ENCODE measurements at regions not wholly inside any gene's neighbourhood (a gene's known extent, or its start where the extent isn't known, plus 50 kb on each side); places are given as distances from the start of the nearest gene placed in this dataset.

DNA sequence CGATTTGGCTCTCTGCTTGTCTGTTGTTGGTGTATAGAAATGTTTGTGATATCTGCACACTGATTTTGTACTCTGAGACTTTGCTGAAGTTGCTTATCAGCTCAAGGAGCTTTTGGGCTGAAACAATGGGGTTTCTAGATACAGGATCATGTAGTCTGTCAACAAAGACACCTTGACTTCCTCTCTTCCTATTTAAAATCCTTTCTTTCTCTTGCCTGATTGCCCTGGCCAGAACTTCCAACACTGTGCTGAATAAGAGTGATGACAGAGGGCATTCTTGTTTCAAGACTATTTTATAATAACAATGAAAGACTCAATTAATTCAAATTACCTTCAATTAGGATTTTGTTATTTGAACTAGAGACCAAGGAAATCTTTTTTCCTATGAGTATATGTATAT, 692.5 kb downstream of the PRR16 start:
- no peak overlapping the region for H3K27ac ChIP-seq
- TF ChIP-seq ZFX (IDR thresholded peaks at IDR 0.05) = no peak
- TF ChIP-seq CTCF (conservative IDR thresholded peaks at IDR 0.05) = no peak

- H3K27ac ChIP-seq = no peak overlapping the region
- no peak for TF ChIP-seq ZFX (IDR thresholded peaks at IDR 0.05)
- TF ChIP-seq CTCF (conservative IDR thresholded peaks at IDR 0.05) = no peak
These were observed 693.2 kb upstream of the FTMT start for GRCh38 chr5:121158451-121158850.

DNA sequence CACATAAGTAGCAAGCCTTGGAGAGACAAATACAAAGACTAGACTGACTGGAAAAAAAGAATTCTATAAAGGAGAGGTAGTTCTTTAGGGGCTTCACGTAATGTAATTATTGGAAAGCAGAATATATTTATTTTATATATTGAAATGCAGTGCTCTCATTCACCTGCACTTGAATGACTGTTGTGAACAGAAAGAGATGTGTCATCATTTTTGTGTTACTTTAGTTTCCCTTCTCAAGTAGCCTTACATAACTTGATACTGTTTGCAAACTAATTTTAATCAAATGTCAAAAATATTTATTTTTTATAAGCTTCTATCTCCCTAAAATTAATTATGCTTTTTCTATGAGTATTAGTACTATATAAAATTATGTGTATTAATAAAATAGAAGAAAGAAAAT, 691.1 kb upstream of the FTMT start:
- no peak overlapping the region for H3K27ac ChIP-seq
- no peak for TF ChIP-seq CTCF (conservative IDR thresholded peaks at IDR 0.05)
- TF ChIP-seq ZFX (IDR thresholded peaks at IDR 0.05) = no peak

DNA sequence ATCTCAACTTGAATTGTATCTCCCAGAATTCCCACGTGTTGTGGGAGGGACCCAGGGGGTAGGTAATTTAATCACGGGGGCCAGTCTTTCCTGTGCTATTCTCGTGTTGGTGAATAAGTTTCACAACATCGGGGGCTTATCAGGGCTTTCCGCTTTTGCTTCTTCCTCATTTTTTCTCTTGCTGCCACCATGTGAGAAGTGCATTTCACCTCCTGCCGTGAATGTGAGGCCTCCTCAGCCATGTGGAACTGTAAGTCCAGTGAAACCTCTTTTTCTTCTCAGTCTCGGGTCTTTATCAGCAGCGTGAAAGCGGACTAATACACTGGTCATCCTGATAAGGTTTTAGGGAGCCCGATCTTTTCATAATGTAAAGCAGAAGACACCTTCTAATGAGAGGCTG, 687.0 kb upstream of the FTMT start:
- no peak for TF ChIP-seq ZFX (IDR thresholded peaks at IDR 0.05)
- TF ChIP-seq CTCF (conservative IDR thresholded peaks at IDR 0.05) = no peak
- H3K27ac ChIP-seq = no peak overlapping the region

- no peak for TF ChIP-seq CTCF (conservative IDR thresholded peaks at IDR 0.05)
- no peak for TF ChIP-seq ZFX (IDR thresholded peaks at IDR 0.05)
- H3K27ac ChIP-seq = no peak overlapping the region
These were observed 680.3 kb upstream of the FTMT start for GRCh38 chr5:121171361-121171760.

- TF ChIP-seq CTCF (conservative IDR thresholded peaks at IDR 0.05) (no peak), ZFX (IDR thresholded peaks at IDR 0.05) (no peak)
- no peak overlapping the region for H3K27ac ChIP-seq
These were observed 679.8 kb upstream of the FTMT start for GRCh38 chr5:121171834-121172233.

- H3K27ac ChIP-seq = no peak overlapping the region
- TF ChIP-seq ZFX (IDR thresholded peaks at IDR 0.05) (no peak), CTCF (conservative IDR thresholded peaks at IDR 0.05) (no peak)
These were observed 677.3 kb upstream of the FTMT start for GRCh38 chr5:121174351-121174750.

Data from C4-2B (cell line).